SH-SY5Y (cell line): ENCODE measurements at regions not wholly inside any gene's neighbourhood (a gene's known extent, or its start where the extent isn't known, plus 50 kb on each side); places are given as distances from the start of the nearest gene placed in this dataset.
A peak's percentile ranks its signal among the peaks of the same experiment; 100 is the strongest.

Source experiments
- GATA2 ChIP-seq: IDR thresholded peaks from 2 replicates; pipeline ENCODE4 v1.6.1; 2011; ENCODE audit warnings: mild to moderate bottlenecking, low read depth, low read length
- GATA3 ChIP-seq: IDR thresholded peaks from 2 replicates; pipeline ENCODE4 v1.6.1; 2011; ENCODE audit warnings: low read depth, mild to moderate bottlenecking, low read length, moderate library complexity

- TF ChIP-seq GATA2 (no peak), GATA3 (no peak)
Observed at GRCh38 chr13:31638577-31638976, 100.7 kb upstream of the RXFP2 start.

- TF ChIP-seq GATA3, result no peak
- no peak for TF ChIP-seq GATA2
Observed at GRCh38 chr13:31639443-31640163, 99.7 kb upstream of the RXFP2 start.

GRCh38 chr13:31649766-31650165 lies 89.6 kb upstream of the RXFP2 start:
- no peak for TF ChIP-seq GATA2
- TF ChIP-seq GATA3, result no peak

- TF ChIP-seq GATA3, result peak; percentile 35; the same call in 1 of the 2 replicates
- peak; percentile 55; the same call in 1 of the 2 replicates for TF ChIP-seq GATA2
Observed at GRCh38 chr13:31653730-31654129, 85.6 kb upstream of the RXFP2 start.

GRCh38 chr13:31663880-31664585 lies 75.3 kb upstream of the RXFP2 start:
- TF ChIP-seq GATA2 (no peak), GATA3 (no peak)

- TF ChIP-seq GATA2, result peak; percentile 42; the same call in 1 of the 2 replicates
- peak; percentile 50 for TF ChIP-seq GATA3
Observed at GRCh38 chr13:31670831-31671617, 68.3 kb upstream of the RXFP2 start.

GRCh38 chr13:31674051-31674450 lies 65.3 kb upstream of the RXFP2 start:
- TF ChIP-seq GATA2, result no peak
- no peak for TF ChIP-seq GATA3

GRCh38 chr13:31675440-31675953 lies 63.8 kb upstream of the RXFP2 start:
- TF ChIP-seq GATA2 (peak; percentile 93), GATA3 (peak; percentile 94)

- TF ChIP-seq GATA2 (peak; percentile 60; the same call in 1 of the 2 replicates), GATA3 (peak; percentile 77)
Observed at GRCh38 chr13:31681133-31681532, 58.2 kb upstream of the RXFP2 start.

- TF ChIP-seq GATA3, result no peak
- no peak for TF ChIP-seq GATA2
Observed at GRCh38 chr13:31684466-31684865, 54.9 kb upstream of the RXFP2 start.

- TF ChIP-seq GATA3, result no peak
- TF ChIP-seq GATA2, result no peak
Observed at GRCh38 chr13:31686670-31687425, 52.5 kb upstream of the RXFP2 start.
